ENCODE measurements at regions not wholly inside any gene's neighbourhood (a gene's known extent, or its start where the extent isn't known, plus 50 kb on each side); places are given as distances from the start of the nearest gene placed in this dataset.

DNA sequence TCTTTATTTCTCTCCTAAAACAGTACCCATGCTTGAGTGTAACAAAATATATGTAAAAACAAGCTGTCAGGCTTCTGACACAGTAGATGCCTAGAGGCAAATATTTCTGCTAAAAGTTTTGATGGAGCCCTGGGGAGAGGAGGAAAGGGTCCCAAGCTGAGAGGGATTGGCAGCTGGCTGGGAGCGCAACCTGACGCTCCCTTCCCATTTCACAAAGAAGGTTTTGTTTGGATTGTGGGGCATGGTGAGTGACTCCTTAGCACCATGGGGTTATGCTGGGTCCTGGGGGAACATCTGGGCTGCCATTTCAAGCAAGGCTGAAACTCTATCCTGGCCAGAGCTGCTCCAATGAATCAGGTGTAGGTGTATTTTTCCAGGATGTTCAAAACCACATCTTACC lies 720.5 kb downstream of the MAFB start:
- TF ChIP-seq, protein P1, sequence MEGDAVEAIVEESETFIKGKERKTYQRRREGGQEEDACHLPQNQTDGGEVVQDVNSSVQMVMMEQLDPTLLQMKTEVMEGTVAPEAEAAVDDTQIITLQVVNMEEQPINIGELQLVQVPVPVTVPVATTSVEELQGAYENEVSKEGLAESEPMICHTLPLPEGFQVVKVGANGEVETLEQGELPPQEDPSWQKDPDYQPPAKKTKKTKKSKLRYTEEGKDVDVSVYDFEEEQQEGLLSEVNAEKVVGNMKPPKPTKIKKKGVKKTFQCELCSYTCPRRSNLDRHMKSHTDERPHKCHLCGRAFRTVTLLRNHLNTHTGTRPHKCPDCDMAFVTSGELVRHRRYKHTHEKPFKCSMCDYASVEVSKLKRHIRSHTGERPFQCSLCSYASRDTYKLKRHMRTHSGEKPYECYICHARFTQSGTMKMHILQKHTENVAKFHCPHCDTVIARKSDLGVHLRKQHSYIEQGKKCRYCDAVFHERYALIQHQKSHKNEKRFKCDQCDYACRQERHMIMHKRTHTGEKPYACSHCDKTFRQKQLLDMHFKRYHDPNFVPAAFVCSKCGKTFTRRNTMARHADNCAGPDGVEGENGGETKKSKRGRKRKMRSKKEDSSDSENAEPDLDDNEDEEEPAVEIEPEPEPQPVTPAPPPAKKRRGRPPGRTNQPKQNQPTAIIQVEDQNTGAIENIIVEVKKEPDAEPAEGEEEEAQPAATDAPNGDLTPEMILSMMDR (IDR thresholded peaks at IDR 0.05): no peak
- TF ChIP-seq POLR2AphosphoS5 (IDR thresholded peaks at IDR 0.05): no peak
- no peak for TF ChIP-seq POLR2A (IDR thresholded peaks at IDR 0.05)
- no peak for TF ChIP-seq EP300 (IDR thresholded peaks at IDR 0.05)

All from stomach (tissue), 4 donors.